ENCODE measurements at regions not wholly inside any gene's neighbourhood (a gene's known extent, or its start where the extent isn't known, plus 50 kb on each side); places are given as distances from the start of the nearest gene placed in this dataset.

DNA sequence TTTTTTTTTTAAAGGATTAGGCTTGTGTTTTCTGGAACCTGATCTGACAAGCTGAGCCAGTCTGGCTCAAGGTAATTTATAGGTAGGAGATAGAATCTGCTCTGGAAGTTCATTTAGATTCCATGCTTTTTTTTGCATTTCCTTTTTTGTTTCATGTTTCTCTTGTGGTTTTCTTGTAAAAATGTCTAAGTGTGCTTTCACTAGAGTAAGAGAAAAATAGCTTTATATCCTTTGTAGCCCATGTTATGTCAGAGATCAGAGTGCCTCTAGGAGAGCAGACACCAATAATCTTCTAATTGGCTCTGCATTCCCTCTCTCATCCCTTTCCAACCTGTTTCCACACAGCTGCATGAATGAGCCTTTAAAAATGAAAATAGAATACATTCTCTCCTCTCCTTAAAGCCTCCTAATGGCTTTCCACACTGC is 389.8 kb upstream of the KCNMB2 start:
- no peak for DNase-seq

DNA sequence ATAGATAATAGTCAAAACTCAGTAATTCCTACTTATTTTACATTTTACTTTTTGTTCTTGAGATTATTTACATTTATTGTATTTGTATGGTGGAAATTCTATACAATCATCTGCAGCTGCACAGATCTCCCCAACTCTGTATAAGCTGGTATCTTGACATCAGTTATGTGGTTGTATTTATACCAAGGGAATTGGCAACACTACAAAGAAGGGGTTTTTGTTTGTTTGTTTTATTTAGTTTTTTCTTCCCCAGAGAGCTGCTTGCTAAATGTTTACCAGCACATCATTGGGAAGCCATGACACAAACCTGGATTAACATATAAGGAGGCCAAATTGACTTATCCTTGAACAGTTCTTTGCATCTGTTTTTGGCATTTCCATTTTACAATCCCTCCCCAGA is 389.2 kb upstream of the KCNMB2 start:
- DNase-seq = no peak

DNA sequence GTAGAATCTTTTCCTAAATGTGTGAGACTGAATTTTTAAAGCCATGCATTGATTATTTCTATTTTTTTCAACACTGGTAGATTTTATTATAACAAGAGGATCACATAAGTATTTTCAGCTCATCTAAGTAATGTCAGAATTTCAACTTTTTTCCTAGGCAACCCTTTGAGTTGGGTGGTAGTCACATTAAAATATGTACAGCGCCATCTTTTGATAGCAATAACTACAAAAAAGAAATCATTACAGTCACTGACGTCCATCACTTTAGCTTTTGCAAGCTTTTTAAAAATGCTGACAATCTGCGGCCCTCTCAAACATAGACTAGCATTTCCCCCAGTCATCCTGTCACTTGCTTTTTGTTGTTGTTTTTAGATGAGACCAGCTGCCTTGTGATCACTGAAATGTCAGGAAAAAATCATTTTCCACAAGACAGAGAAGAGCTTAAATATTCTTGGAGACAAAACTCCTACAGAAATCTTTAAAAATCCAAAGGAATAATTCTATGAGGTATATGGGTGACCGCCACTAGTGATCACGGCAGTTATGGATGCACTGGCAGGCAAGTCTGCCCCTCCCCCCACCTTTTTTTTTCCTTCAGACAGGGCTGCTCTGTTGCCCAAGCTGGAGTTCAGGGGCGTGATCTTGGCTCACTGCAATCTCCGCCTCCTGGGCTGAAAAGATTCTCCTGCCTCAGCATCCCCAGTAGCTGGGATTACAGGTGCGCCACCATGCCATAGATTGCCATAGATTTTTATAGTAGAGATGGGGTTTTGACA is 384.0 kb upstream of the KCNMB2 start:
- peak; percentile 24 to 34 for DNase-seq

DNA sequence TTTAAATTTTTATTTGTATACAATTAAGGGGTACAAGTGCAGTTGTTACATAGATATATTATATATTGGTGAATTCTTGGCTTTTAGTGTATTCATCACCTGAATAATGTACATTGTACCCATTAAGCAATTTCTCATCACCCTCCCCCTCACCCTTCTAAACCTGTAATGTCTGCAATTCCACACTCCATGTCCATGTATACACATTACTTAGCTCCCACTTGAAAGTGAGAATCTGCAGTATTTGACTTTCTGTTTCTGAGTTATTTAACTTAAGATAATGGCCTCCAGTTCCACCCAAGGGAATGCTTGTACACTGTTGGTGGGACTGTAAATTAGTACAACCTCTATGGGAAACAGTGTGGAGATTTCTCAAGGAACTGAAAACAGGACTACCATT is 383.2 kb upstream of the KCNMB2 start:
- no peak for DNase-seq

DNA sequence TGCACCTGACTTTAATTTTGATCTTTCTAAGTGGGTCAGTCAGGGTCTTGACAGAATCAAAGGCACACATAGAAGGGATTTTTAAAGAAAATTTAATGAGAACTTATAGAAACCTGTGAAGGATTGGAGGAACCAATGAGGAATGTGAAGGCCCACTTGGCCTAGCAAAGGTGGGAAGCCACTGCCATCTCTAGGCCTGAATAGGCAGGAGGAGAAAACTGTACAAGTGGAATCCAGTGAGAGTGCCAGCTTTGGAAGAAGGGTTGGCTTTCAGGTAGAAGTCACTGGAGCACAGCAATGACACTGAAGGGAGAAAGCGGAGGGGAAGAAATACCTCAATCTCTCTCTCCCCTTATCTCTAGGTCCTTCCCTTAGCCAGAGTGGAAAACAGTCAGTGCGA is 380.7 kb upstream of the KCNMB2 start:
- DNase-seq = no peak

DNA sequence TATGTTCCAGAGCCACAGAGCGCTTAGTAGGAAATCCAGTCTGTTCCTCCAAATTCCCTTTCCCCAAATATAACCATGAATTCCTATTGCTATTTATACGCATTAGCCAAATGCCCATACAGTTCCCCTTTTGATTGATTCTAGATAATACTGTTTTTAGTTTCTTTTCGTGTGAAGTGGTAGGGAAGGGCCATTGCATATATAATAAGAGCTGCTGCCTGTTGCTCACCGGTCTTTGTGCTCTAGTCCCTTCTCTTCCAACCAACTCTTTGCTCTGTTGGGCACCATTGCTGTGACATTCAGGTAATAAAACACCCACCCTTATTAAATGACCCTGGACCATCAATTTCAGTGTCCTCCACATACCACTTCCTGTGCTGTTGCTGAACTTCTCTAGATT is 379.9 kb upstream of the KCNMB2 start:
- DNase-seq = no peak

DNA sequence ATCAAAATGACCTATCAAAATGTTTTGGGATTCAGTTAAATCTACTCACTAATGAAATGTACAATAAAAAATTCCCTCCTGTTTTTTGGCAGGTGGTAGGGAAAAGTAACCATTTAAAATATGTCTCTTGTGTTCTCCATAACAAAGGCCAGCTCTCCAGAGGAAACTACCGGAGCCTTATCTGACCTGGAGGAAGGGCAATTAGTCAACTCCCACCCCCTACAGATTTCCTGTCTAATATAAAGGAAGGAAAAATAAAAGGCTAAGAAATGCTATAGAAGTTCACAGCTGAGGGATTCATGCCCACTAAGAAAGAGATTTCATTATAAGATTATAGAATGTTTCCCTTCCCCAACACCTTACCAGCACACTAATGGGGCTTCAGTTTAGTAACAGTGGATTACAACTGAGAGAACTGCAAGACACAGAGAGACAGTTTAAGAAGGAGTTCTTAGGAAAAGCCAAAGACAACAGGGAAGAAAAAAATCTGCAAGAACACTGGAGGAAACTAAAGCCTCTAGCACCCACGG is 376.5 kb upstream of the KCNMB2 start:
- DNase-seq = no peak

DNA sequence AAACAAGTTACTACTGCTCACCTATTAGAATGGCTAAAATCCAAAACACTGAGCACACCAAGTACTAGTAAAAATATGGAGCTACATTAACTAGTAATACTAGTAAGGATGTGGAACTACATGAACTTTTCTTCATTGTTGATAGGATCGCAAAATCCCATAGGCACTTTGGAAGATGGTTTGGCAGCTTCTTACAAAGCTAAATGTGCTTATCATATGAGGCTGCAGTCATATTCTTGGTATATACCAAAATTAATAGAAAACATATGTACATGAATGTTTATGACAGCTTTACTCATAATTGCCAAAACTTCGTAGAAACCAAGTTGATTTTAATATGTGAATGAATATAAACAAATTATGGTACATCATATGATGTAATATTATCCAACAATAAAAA is 366.8 kb upstream of the KCNMB2 start:
- DNase-seq = no peak

DNA sequence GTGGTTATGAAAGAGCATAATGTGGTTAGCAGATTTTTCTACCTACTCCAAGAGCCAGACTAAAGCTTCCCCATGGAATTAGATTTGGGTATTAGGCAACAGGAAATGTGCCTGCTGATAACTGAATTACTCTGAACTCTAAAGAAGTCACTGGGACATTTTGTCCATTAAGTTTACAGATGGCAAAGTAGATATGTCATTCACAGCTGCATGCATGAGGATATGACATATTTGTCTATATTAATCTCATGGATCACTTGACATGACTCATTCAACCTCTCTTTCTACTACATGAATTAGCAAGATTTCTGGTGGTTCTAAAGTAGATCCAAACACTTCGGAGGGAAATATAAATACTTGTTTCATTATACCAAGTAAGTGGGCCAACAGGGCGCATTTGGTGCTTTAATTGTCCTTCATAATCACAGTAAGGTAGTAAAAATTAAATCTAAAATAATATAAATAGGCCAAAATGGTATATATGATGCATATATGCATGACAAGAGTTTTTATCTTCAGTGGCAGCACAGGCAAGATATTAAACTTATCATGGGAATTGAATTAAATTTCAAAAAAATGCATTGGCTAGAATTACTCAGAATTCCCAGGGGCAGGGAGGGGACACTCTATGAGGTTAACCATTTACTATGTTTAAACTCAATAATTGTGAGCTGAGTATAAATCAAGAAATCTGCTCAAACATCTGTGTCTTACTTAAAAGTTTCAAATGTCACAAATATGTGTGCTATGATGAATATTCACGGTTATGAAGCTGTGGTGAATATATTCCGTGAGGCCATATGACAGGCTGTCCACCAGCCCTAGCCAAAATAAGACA is 365.3 kb upstream of the KCNMB2 start:
- peak; percentile 21 to 35 for DNase-seq

DNA sequence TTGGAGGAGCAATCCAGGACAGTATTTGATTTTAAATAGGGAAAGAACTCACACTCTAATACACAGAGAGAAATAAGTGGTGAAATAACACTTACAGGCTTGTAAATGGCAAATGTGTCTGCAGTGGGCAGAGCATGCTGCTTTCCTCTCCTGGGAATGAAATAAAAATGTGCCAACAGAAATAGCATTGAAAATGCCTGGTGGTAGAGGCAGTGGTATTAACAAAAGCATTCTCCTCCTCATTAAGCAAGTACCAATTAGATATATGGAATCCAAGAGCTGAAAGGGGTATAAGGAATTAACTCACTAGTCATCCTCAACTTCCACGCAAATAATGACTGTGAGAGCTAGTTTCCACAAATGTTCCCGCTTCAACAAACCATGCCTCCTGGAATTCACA is 364.1 kb upstream of the KCNMB2 start:
- no peak for DNase-seq

DNA sequence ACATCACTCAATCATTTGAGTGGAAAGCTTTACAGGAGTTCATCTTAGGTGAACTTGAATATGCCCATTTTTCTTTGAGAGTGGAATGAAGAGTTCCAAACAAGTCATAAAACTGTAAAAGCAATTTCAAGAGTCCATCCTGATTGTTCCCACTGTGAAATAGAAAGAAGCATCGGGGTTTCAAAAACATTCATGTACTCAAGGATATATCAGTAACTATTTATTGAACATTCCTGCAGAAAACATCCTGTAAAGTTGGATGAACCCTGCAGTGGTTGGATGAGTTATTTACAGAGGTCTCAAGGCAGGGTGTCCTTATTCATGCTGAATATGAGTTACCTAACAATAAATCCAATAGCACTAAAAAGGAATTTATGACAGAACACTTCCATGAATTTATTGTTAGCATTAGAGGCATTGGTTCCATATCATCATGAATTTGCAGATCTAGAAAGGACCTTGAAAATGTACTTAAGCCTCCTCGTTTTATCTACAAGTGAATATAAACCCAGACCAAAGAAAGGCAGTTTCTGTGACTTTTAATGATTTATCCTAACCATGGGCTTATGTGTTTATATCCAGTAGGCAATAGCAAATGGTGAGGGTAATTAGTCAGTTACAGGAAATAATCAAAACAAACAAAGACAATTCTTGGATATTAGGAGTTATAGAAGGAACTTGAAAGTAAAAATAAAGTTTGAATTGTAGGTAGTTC is 361.9 kb upstream of the KCNMB2 start:
- DNase-seq = no peak

DNA sequence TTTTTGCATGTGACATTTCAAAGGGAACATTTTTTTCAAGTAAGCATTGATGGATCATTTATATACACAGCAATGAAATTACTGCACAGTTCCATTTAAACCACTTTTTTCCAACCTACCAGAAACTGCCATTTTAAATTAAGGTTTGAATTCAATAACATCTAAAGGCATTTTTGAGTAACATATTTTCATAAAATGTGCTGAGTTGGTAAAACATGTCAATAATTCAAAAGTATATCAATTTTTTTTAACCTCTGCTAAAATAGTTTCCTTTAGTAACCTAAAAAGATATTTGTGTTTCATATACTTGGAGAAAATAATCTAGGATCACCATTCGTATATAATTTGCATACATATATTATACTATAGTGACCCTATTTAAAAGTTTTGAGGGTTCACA is 355.1 kb upstream of the KCNMB2 start:
- no peak for DNase-seq

DNA sequence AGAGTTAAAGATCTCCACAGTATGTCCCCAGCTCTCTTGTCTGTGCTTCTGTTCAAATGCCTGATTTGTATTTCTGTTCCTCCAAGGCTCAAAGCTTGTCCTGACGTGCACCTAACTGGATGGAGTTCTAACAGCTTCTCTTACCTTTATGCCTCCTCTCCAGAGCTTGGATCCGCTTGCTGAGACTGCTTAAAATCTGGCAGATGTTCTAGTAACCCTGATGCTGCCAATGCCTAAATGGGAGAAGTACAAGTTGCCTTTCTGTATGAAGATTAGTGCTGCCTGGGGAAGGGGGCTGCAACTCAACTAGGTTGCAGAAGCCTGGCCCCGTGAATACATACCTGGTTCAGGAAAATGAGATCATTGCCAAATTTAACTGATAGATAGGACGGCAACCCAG is 354.5 kb upstream of the KCNMB2 start:
- no peak for DNase-seq

DNA sequence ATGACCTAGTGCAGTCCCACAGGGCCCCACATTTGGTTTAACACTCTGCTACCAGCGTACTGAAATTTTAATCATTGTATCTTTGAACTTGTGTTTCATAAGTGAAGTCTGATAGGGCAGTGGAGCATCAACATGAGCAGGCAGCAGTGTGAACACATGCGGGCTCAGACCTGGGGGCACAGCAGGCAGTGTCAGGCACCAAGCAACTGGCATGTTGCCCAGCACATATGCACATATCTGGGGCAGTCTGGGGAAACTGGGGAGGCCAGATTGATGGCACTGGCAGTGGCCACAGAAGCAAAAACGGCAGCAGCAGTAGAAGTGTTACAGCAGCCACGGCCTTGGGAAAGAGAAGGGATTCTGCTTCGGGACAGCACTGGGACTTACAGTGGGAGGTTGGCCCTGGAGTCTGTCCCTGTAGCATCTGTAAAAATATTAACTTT is 353.9 kb upstream of the KCNMB2 start:
- DNase-seq = no peak

DNA sequence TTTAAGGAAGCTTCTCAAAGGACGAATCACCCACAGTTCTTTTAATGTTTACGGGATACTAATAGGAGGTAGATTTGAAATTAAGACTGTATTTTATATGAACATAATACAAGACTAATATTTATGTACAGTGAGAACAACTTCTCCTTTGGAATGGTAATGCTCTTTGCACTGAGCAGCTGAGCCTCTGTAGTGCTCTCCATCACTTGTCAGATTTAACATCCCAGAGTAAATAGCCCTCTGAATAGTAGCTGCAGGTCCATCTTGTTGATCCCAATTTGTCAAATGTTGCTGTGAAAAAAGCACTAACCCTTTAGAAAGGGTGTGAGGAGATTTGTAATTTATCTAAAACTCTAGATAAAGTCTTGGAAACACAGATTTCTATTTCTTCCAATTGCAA is 351.4 kb upstream of the KCNMB2 start:
- no peak for DNase-seq

DNA sequence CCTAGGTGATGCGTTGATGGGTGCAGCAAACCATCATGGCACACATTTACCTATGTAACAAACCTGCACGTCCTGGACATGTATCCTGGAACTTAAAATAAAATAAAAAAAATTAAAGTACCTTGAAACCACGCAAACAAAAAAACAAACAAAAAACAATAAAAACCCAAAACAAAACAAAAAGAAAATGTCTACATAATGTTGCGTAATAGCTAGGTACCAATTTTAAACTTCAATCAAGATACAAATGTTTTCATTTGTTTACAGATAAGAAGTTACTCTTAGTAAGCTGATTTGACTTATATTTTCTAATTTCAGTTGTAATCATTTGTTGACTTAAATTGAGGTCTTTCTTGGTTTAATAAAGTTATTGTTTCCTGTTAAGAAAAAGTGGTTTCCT is 349.6 kb upstream of the KCNMB2 start:
- DNase-seq = no peak

DNA sequence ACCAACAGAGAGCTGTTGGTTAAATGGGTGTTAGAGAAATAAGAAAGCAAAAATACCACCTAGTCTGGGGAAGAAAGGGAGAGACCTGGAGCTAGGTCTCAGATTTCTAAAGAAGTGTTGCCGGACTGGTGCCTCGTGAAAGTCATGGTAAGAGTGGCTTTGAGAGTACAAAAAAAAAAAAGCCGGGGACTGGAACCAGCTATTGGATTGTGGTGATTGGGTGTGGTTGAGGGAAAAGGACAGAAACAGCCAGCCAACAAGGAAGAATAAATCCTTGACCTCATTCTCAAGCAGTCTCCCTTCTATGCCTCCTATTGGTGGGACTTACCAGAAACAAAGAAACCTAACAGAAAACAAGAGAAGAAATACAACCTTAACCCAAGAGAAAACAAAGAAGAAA is 346.4 kb upstream of the KCNMB2 start:
- DNase-seq = no peak

DNA sequence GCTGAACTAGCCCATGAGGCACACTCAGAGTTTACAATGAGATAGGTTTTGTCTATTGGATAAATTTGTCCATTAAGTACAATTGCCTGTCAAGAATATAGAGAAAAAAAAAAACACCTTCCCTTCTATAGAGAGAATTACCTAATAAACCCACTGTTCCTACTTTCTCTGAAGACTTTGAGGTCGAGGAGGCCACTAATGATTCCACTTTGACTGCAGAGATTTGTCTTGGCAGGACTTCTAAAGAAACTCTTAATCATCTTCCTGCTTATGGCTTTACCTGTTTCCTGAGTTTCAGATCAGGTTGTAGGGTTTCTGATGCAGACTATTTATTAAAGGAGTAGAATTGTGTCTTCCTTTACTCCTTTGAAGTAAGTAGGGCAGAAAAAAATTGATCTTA is 342.4 kb upstream of the KCNMB2 start:
- DNase-seq = no peak

DNA sequence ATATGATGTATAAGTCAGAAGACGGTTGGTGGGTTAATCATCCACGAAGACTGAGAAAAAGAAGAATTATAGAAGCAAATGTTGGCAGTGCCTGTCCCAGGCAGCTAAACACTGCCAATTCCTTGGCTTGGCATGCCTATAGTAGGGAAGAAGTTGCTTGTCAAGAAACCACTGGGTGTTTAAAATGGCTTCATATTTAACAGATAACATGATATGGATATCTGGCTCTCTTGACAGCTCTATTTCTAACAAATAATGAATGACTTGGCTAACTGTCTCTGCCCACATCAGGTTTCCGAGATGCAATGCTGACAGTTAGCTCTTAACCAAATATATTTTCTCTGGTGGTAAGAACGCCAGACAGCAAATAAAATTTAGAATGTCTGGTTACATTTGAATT is 341.7 kb upstream of the KCNMB2 start:
- DNase-seq = no peak

DNA sequence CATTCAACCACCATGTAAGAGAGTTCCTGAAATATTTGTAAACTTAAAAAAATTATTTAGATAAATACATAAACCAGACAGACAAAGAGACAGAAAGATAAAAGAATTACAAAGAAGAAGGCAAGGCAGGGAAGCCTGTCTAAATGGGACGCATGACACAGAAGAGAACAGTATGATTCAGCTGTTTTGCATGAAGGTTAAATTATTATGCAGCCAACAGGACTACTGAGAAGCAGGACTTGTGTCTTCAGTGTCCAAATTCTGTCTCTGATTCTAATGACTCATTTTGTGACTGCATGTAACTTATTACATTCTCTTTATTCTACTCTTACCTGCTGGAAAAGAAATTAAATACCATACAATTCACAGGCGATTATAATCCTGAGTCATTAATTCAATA is 340.4 kb upstream of the KCNMB2 start:
- no peak for DNase-seq

DNA sequence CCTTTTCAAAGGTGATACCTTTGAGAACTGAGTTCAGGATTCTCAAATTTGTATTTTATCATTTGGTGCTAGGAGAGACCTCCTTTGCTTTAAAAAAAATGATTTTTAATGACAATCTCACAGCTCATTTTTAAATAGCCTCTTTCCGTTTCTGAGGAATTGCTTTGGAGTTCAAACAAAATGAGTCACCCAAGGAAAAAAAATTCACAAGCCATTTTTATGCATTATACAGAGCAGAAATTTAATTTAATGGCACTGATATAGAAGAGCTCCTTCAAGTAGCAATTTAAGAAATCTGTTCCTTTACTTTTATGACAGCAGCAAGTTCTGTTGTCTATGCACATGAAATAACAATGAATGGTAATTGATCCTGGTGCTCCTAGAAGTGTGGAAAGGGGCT is 337.9 kb upstream of the KCNMB2 start:
- DNase-seq = no peak

DNA sequence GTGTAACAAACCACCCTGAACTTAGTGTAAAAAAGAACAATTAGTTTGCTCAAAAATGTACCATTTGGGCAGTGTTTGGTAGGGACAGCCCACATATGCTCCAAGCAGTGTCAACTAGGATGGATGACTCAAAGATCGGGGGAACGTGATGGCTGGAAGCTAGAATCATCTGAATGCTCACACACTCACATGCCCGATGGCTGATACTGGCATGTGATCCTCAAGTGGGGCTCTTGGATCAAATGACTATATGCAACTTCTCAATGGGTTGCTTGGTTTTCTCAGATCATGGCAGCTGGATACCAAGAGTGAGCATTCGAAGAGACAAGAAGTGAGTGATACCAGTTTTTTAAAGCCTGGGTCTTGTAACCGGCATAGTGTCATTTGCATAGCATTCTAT is 335.9 kb upstream of the KCNMB2 start:
- DNase-seq = no peak

DNA sequence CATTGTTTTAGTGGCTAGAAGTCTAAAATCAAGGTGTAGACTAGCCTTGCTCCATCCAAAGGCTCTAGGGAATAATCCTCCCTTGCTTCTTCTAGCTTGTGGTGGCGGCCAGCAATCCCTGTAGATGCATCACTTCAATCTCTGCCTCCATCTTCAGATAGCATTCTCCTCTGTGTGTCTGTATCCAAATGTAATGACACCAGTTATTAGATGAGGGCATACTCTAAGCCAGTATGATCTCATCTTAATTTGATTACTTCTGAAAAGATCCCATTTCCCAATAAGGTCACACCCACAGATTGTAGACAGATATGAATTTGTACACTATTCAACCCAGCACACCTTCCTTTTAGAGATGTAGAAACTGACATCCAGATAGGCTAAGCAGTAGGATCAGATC is 334.5 kb upstream of the KCNMB2 start:
- DNase-seq = no peak

DNA sequence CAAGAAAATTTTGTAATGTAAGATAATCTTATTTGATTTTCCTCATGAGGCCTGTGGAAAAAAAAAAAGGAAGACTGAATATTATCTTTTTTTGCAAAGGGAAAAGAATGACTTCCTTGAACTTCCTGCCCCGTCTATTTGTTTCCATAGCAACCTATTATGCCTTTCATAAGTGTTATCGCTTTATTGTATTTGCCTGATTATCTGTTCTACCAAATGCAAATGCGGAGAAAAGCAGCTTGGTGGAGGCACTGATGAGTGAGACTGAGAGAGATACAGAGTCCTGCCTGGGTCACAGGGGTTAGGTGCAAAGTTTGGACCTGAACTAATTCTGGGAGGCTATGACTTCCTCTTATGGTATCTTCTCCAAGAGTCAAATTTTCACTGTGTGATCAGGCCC is 334.0 kb upstream of the KCNMB2 start:
- no peak for DNase-seq

All from Kasumi-1 (cell line).